Keratinocyte (primary cell): ENCODE measurements at regions not wholly inside any gene's neighbourhood (a gene's known extent, or its start where the extent isn't known, plus 50 kb on each side); places are given as distances from the start of the nearest gene placed in this dataset.

Experiments
- DNase-seq: peaks from one replicate; pipeline ENCODE4 v3.0.0-alpha.2; 2011; ENCODE audit warnings: low read depth, missing footprints, low spot score
- FAIRE-seq: peaks from 2 replicates; lab custom pipeline; 2011; peaks lifted over from hg19 to GRCh38; lab: Jason Lieb, UNC
- H2AFZ ChIP-seq: 2 replicates; pipeline ENCODE4 v1.6.0; 2012; ENCODE audit warnings: low read length, control low read depth, inconsistent platforms; ENCODE audit not compliant: control insufficient read depth
- H3K27ac ChIP-seq: 2 replicates; pipeline ENCODE4 v1.5.1; 2011; ENCODE audit warnings: low read length; ENCODE audit not compliant: control insufficient read depth, insufficient read depth
- H3K27me3 ChIP-seq: 3 replicates; pipeline ENCODE4 v1.6.0; 2011; ENCODE audit warnings: low read length; ENCODE audit not compliant: control insufficient read depth, insufficient read depth; ENCODE audit errors: extremely low read depth
- H3K36me3 ChIP-seq, 2 experiments: 2 replicates in 1 of 2; 3 replicates in 1 of 2; pipeline ENCODE4 v1.5.1; 2011; ENCODE audit warnings: low read length in 2 of 2, mild to moderate bottlenecking in 1 of 2; ENCODE audit not compliant: control insufficient read depth in 2 of 2, insufficient read depth in 2 of 2; ENCODE audit errors: extremely low read depth in 1 of 2
- H3K4me1 ChIP-seq: 3 replicates; pipeline ENCODE4 v1.5.1; 2011; ENCODE audit warnings: low read length; ENCODE audit not compliant: control insufficient read depth, insufficient read depth; ENCODE audit errors: extremely low read depth
- H3K4me2 ChIP-seq: 3 replicates; pipeline ENCODE4 v1.6.0; 2011; ENCODE audit warnings: low read depth, low read length; ENCODE audit not compliant: control insufficient read depth, insufficient read depth; ENCODE audit errors: extremely low read depth
- H3K4me3 ChIP-seq, 3 experiments: fragments of 200-600 bp in 1 of 3; sonication (generic) in 1 of 3; 2 replicates in 2 of 3; 3 replicates in 1 of 3; pipeline ENCODE4 v1.5.1; 2011 to 2016; ENCODE audit warnings: low read length in 3 of 3, mild to moderate bottlenecking in 3 of 3, control low read depth in 2 of 3, inconsistent platforms in 1 of 3, low read depth in 1 of 3, mixed read lengths in 1 of 3, mixed run types in 1 of 3, moderate library complexity in 1 of 3; ENCODE audit not compliant: control insufficient read depth in 2 of 3, insufficient read depth in 2 of 3; ENCODE audit errors: extremely low read depth in 1 of 3
- H3K79me2 ChIP-seq: 2 replicates; pipeline ENCODE4 v1.6.0; 2012; ENCODE audit warnings: low read length; ENCODE audit not compliant: control insufficient read depth, insufficient read depth
- H3K9ac ChIP-seq: 3 replicates; pipeline ENCODE4 v1.6.0; 2011; ENCODE audit warnings: low read length; ENCODE audit not compliant: control insufficient read depth, insufficient read depth; ENCODE audit errors: extremely low read depth
- H3K9me1 ChIP-seq: 3 replicates; pipeline ENCODE4 v1.6.0; 2011; ENCODE audit warnings: low read length; ENCODE audit not compliant: control insufficient read depth, insufficient read depth; ENCODE audit errors: extremely low read depth
- H3K9me3 ChIP-seq: 2 replicates; pipeline ENCODE4 v1.5.1; 2012; ENCODE audit warnings: low read depth, low read length; ENCODE audit not compliant: control insufficient read depth
- H4K20me1 ChIP-seq: 3 replicates; pipeline ENCODE4 v1.6.0; 2011; ENCODE audit warnings: low read length; ENCODE audit not compliant: control insufficient read depth, insufficient read depth; ENCODE audit errors: extremely low read depth
- EZH2 ChIP-seq: IDR thresholded peaks from one replicate; pipeline ENCODE4 v1.6.1; 2012; ENCODE audit warnings: inconsistent platforms, mild to moderate bottlenecking, low read length, moderate library complexity
- dilution Hi-C: fragments of 300-500 bp; cut with MboI; formaldehyde crosslinking; loops from one replicate; pipeline ENCODE4 v1.7.0; 2020; ENCODE audit warnings: low sequenced_read_pairs; ENCODE audit not compliant: extremely low pct_ligation_motif_present
- TF ChIP-seq, protein P1 (sequence below), 3 experiments: IDR thresholded peaks in 1 of 3; conservative IDR thresholded peaks in 1 of 3; optimal IDR thresholded peaks in 1 of 3; 2 replicates in 2 of 3; 3 replicates in 1 of 3; pipeline versions ENCODE3 to v1.5.1; 2011; ENCODE audit warnings: low read length in 3 of 3, mild to moderate bottlenecking in 3 of 3, moderate library complexity in 2 of 3, control low read depth in 1 of 3, inconsistent platforms in 1 of 3; ENCODE audit not compliant: insufficient read depth in 2 of 3; ENCODE audit errors: extremely low read depth in 1 of 3

DNA sequence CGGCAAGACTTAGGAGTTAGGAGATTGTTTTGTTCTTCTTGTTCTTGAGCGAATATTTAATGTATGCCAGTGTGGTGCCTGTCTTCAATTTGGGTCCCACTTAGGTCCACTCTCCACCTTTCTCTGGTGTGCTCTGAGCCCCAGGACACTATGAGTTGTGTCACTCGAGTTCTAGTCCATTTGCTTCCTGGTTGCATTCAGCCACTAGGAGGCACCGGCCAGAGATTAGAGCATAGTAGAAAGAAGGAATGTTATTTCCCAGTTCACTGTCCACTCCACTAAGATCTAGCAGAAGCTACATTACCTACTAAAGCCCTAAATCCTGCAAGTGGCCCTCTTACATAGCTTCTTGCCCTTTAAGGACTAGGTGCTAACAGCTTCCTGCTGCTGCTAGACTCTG lies 326.9 kb downstream of the NAF1 start:
- H3K9me1 ChIP-seq: no peaks in the 10 kb centered on the region
- DNase-seq (no peak), FAIRE-seq (no peak)
- H3K36me3 ChIP-seq: no peaks in the 10 kb centered on the region
- H3K9ac ChIP-seq: no peak overlapping the region
- no peak for TF ChIP-seq EZH2
- TF ChIP-seq, protein P1, sequence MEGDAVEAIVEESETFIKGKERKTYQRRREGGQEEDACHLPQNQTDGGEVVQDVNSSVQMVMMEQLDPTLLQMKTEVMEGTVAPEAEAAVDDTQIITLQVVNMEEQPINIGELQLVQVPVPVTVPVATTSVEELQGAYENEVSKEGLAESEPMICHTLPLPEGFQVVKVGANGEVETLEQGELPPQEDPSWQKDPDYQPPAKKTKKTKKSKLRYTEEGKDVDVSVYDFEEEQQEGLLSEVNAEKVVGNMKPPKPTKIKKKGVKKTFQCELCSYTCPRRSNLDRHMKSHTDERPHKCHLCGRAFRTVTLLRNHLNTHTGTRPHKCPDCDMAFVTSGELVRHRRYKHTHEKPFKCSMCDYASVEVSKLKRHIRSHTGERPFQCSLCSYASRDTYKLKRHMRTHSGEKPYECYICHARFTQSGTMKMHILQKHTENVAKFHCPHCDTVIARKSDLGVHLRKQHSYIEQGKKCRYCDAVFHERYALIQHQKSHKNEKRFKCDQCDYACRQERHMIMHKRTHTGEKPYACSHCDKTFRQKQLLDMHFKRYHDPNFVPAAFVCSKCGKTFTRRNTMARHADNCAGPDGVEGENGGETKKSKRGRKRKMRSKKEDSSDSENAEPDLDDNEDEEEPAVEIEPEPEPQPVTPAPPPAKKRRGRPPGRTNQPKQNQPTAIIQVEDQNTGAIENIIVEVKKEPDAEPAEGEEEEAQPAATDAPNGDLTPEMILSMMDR (optimal IDR thresholded peaks at IDR 0.05 in 1 of 3, IDR thresholded peaks at IDR 0.05 in 1 of 3, conservative IDR thresholded peaks at IDR 0.05 in 1 of 3; ENCODE audit: extremely low read depth in 1 of 3, insufficient read depth in 2 of 3, low read length in 3 of 3): no peak
- no peak overlapping the region for H2AFZ ChIP-seq
- H3K79me2 ChIP-seq: no peaks in the 10 kb centered on the region
- no peaks in the 10 kb centered on the region for H4K20me1 ChIP-seq
- H3K4me2 ChIP-seq: no peak overlapping the region
- dilution Hi-C loops: no loop called here
- no peaks in the 10 kb centered on the region for H3K4me1 ChIP-seq
- H3K9me3 ChIP-seq: no peaks in the 10 kb centered on the region
- no peaks in the 10 kb centered on the region for H3K27me3 ChIP-seq
- H3K4me3 ChIP-seq: no peak overlapping the region
- no peak overlapping the region for H3K27ac ChIP-seq

DNA sequence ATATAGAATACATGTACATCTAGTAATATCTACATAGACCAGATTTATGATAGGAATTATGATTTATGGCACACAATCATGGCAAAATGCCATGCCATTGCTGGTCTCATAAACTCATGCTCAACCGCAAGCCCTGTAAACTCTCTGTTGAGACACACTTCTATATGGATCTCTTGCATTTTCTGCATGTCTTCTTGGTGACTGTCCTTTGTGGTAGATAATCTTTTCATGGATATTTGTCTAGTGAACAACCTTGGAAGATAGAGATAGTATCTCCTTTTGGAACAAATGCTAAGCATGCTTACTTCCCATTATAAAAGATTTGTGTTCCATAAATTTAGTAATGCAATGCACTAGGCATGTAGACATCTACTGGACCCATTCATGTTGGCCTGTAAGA lies 328.0 kb downstream of the NAF1 start:
- no peak overlapping the region for H3K27ac ChIP-seq
- H3K79me2 ChIP-seq: no peaks in the 10 kb centered on the region
- H3K4me3 ChIP-seq: no peak overlapping the region
- H3K9me3 ChIP-seq: no peaks in the 10 kb centered on the region
- H3K27me3 ChIP-seq: no peaks in the 10 kb centered on the region
- TF ChIP-seq EZH2: no peak
- TF ChIP-seq, protein P1 (optimal IDR thresholded peaks at IDR 0.05 in 1 of 3, IDR thresholded peaks at IDR 0.05 in 1 of 3, conservative IDR thresholded peaks at IDR 0.05 in 1 of 3; ENCODE audit: extremely low read depth in 1 of 3, insufficient read depth in 2 of 3, low read length in 3 of 3): no peak
- H3K36me3 ChIP-seq: no peaks in the 10 kb centered on the region
- dilution Hi-C loops: no loop called here
- no peaks in the 10 kb centered on the region for H3K4me1 ChIP-seq
- no peaks in the 10 kb centered on the region for H4K20me1 ChIP-seq
- no peaks in the 10 kb centered on the region for H3K9me1 ChIP-seq
- H2AFZ ChIP-seq: no peak overlapping the region
- no peak overlapping the region for H3K4me2 ChIP-seq
- no peak for FAIRE-seq
- no peak overlapping the region for H3K9ac ChIP-seq
- no peak for DNase-seq
